Tibial nerve (tissue), 4 donors: ENCODE measurements at regions not wholly inside any gene's neighbourhood (a gene's known extent, or its start where the extent isn't known, plus 50 kb on each side); places are given as distances from the start of the nearest gene placed in this dataset.

ENCODE experiments used
- EP300 ChIP-seq, 2 donors: sonication (generic); formaldehyde crosslinking; IDR thresholded peaks; one replicate each; pipeline ENCODE4 v1.6.1; 2017; ENCODE audit warnings: antibody characterized with exemption in 2 of 2, mild to moderate bottlenecking in 1 of 2
- TF ChIP-seq, protein P1 (sequence below), 5 experiments: fragments of 200-600 bp in 3 of 5; fragments of 450-650 bp in 2 of 5; sonication (generic) in 3 of 5; IDR thresholded peaks; one replicate each; pipeline ENCODE4 v1.5.1; 2016 to 2019; ENCODE audit warnings: antibody characterized with exemption in 5 of 5, mild to moderate bottlenecking in 3 of 5, moderate library complexity in 2 of 5

- TF ChIP-seq, protein P1, sequence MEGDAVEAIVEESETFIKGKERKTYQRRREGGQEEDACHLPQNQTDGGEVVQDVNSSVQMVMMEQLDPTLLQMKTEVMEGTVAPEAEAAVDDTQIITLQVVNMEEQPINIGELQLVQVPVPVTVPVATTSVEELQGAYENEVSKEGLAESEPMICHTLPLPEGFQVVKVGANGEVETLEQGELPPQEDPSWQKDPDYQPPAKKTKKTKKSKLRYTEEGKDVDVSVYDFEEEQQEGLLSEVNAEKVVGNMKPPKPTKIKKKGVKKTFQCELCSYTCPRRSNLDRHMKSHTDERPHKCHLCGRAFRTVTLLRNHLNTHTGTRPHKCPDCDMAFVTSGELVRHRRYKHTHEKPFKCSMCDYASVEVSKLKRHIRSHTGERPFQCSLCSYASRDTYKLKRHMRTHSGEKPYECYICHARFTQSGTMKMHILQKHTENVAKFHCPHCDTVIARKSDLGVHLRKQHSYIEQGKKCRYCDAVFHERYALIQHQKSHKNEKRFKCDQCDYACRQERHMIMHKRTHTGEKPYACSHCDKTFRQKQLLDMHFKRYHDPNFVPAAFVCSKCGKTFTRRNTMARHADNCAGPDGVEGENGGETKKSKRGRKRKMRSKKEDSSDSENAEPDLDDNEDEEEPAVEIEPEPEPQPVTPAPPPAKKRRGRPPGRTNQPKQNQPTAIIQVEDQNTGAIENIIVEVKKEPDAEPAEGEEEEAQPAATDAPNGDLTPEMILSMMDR (IDR thresholded peaks at IDR 0.05) = no peak
- TF ChIP-seq EP300 (IDR thresholded peaks at IDR 0.05) = no peak
These were observed 684.0 kb upstream of the ZEB2 start for GRCh38 chr2:145203891-145204290.
